ENCODE measurements at regions not wholly inside any gene's neighbourhood (a gene's known extent, or its start where the extent isn't known, plus 50 kb on each side); places are given as distances from the start of the nearest gene placed in this dataset.
A peak's percentile ranks its signal among the peaks of the same experiment; 100 is the strongest.

DNA sequence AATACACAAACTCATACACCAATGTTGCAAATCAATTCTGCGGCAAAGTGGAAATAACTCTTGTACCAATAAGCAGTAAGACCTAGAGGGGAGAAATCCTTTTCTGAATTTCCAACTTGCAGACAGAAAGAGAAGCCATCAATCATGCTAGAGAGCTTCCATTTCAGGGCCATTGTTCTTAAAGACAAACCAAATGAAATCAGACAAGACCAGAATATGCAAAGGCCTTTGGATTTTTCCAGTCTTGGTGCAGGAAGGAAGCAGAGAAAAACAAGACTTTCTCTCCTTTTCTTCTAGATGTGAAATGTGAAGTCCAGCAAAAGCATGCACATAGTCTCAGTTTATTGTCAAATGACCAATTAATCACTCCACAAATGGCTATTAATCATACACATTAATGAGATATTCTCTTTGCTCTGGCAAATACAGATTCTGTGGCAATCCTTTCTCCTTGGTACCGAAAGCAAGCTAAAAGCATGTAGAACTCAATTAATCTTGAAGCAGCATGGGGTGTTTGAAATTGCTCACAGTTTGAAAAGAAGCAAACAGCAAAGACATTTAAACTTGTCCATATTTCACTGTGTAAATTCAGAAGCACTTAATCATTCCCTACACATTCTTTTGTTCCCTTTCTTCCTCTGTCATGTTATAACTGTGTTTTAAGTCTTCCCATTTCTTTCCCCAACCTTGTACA lies 466.1 kb downstream of the GPAT3 start:
- H3K4me3 ChIP-seq (ENCODE audit: low read depth, low read length): no peak overlapping the region
- no peak for DNase-seq (ENCODE audit: low read depth, low spot score)
- TF ChIP-seq, protein P1, sequence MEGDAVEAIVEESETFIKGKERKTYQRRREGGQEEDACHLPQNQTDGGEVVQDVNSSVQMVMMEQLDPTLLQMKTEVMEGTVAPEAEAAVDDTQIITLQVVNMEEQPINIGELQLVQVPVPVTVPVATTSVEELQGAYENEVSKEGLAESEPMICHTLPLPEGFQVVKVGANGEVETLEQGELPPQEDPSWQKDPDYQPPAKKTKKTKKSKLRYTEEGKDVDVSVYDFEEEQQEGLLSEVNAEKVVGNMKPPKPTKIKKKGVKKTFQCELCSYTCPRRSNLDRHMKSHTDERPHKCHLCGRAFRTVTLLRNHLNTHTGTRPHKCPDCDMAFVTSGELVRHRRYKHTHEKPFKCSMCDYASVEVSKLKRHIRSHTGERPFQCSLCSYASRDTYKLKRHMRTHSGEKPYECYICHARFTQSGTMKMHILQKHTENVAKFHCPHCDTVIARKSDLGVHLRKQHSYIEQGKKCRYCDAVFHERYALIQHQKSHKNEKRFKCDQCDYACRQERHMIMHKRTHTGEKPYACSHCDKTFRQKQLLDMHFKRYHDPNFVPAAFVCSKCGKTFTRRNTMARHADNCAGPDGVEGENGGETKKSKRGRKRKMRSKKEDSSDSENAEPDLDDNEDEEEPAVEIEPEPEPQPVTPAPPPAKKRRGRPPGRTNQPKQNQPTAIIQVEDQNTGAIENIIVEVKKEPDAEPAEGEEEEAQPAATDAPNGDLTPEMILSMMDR (IDR thresholded peaks at IDR 0.05; ENCODE audit: low read depth, low read length): no peak
- in situ Hi-C loops (cut with HindIII; ENCODE audit: low sequenced_read_pairs): no loop called here

DNA sequence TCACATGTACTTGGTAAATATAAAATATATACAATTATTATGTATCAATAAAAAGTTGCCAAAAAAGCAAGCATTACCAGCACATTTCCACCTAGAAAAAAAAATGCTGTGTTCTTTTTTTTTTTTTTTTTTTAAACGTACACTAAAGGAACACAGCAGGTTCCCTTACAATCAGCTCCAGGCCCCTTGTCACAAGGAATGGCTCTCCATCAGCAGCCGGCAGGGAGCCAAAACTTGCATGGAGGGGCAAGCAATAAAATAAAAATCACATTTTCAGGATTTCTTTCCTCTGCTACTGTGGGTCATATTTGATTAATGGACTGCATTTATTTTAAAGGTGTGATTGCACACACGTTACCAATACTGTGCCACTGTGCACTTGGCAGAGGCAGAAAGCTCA lies 460.3 kb downstream of the GPAT3 start:
- H3K4me3 ChIP-seq (ENCODE audit: low read depth, low read length): no peak overlapping the region
- in situ Hi-C loops (cut with HindIII; ENCODE audit: low sequenced_read_pairs): no loop called here
- no peak for DNase-seq (ENCODE audit: low read depth, low spot score)
- TF ChIP-seq, protein P1 (IDR thresholded peaks at IDR 0.05; ENCODE audit: low read depth, low read length): no peak

DNA sequence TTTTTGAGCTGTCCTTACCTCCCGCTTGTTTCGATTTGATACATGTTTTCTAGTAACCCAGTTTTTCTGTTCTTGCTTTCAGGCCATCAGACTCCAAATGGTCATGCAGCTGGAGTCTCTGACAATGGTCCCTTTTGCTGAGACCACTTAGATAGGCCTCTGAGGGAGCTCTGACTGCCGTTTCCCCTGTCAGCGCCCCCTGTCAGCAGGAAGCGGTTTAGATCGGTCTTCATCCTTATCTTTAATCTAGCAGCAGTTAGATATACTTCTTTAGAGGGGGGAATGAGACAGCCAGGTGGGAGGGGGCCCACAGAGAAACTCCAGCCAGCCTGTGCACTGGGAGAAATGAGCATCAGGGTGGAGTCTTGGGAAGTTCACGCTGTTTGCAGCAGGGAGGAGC lies 457.9 kb downstream of the GPAT3 start:
- no peak for DNase-seq (ENCODE audit: low read depth, low spot score)
- TF ChIP-seq, protein P1 (IDR thresholded peaks at IDR 0.05; ENCODE audit: low read depth, low read length): peak; percentile 9
- no peak overlapping the region for H3K4me3 ChIP-seq (ENCODE audit: low read depth, low read length)
- in situ Hi-C loops (cut with HindIII; ENCODE audit: low sequenced_read_pairs): no loop called here

DNA sequence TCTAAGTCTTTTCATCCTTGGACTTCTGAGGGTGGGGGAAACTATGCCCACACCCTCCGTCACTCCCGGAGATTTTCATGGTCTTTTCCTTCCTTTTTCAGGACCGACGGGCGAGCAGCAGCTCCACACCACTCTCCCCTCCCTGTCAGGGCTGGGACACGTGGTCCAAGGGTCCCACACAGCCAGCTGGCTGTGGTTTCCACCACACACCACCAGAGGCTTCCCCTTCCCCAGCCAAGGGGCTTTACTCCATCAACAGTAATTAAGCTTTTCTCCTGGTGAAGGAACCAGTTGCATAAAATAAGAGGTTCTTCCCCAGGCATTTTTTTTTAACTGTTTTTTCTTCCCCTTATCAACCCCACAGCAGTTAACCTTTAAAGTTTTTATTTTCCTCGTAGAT lies 453.9 kb downstream of the GPAT3 start:
- no peak overlapping the region for H3K4me3 ChIP-seq (ENCODE audit: low read depth, low read length)
- no peak for DNase-seq (ENCODE audit: low read depth, low spot score)
- in situ Hi-C loops (cut with HindIII; ENCODE audit: low sequenced_read_pairs): no loop called here
- TF ChIP-seq, protein P1 (IDR thresholded peaks at IDR 0.05; ENCODE audit: low read depth, low read length): no peak

DNA sequence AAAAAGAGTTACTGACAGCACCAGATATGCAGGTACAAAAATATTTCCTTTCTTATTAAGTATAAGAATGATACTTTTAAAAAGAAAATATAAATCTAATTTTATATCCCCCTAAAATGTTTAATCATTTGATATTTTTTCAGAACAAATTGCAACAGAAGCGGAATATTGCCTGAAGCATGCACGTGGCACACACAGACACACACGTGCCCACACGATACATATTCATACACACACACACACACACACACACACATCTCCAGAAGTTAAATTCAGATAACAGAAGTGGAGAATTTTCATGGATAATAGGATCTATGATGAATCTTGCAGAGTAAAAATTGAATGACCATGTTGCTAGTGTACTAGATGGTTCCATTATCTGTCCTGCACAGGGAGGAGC lies 445.2 kb downstream of the GPAT3 start:
- TF ChIP-seq, protein P1 (IDR thresholded peaks at IDR 0.05; ENCODE audit: low read depth, low read length): no peak
- in situ Hi-C loops (cut with HindIII; ENCODE audit: low sequenced_read_pairs): no loop called here
- H3K4me3 ChIP-seq (ENCODE audit: low read depth, low read length): no peak overlapping the region
- no peak for DNase-seq (ENCODE audit: low read depth, low spot score)

DNA sequence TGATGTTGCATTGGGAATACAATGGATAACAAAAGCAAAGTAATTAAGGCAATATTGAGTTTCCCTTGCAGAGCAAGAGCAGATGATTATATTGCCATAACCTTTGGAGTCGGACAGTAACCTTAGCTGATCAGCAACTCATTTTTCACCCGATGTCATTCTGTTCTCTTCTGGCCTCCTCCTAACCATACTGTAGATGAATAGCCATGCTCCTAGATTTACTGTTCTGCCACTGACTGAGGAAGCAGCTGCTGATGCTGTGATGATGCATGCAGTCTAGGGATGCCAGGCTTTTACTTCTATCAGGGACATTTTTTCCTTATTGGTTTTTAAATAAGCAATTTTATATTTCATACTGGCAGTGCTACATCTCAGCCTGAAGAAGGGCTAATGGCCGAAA lies 443.9 kb downstream of the GPAT3 start:
- no peak for DNase-seq (ENCODE audit: low read depth, low spot score)
- H3K4me3 ChIP-seq (ENCODE audit: low read depth, low read length): no peak overlapping the region
- TF ChIP-seq, protein P1 (IDR thresholded peaks at IDR 0.05; ENCODE audit: low read depth, low read length): no peak
- in situ Hi-C loops (cut with HindIII; ENCODE audit: low sequenced_read_pairs): no loop called here
